Activated CD8-positive, alpha-beta T cell treated with anti-CD3 and anti-CD28 coated beads for 36 hours (primary cell): ENCODE measurements at regions not wholly inside any gene's neighbourhood (a gene's known extent, or its start where the extent isn't known, plus 50 kb on each side); places are given as distances from the start of the nearest gene placed in this dataset.

Experiments used
- ATAC-seq: fragments of 200-7000 bp; cut with Tn5 transposase; one replicate; pipeline ENCODE4 v1.10.0; 2021; ENCODE audit warnings: mild to moderate bottlenecking, moderate library complexity
- CTCF ChIA-PET: fragments of 350-600 bp; sonication (Branson Sonifier 250); formaldehyde crosslinking; loops from one replicate; lab custom pipeline; 2021; ENCODE audit warnings: antibody characterized with exemption; lab: Charles Lee
- POLR2A ChIA-PET: fragments of 350-600 bp; sonication (Branson Sonifier 250); formaldehyde crosslinking; loops from one replicate; lab custom pipeline; 2021; ENCODE audit warnings: antibody characterized with exemption; lab: Charles Lee
- DNase-seq: peaks from one replicate; pipeline ENCODE4 v3.0.0-alpha.2; 2020
- H3K27ac Mint-ChIP-seq: one replicate; pipeline ENCODE4 v1.8.0; 2021; ENCODE audit warnings: mild to moderate bottlenecking, mixed read lengths
- H3K27me3 Mint-ChIP-seq: one replicate; pipeline ENCODE4 v1.8.0; 2021; ENCODE audit warnings: mixed read lengths
- H3K36me3 Mint-ChIP-seq: one replicate; pipeline ENCODE4 v1.8.0; 2021; ENCODE audit warnings: low read depth, mixed read lengths
- H3K4me1 Mint-ChIP-seq: one replicate; pipeline ENCODE4 v1.8.0; 2021; ENCODE audit warnings: low read depth, mixed read lengths
- H3K4me3 Mint-ChIP-seq: one replicate; pipeline ENCODE4 v1.8.0; 2021; ENCODE audit warnings: mild to moderate bottlenecking, moderate library complexity, mixed read lengths
- H3K9me3 Mint-ChIP-seq: one replicate; pipeline ENCODE4 v1.8.0; 2021; ENCODE audit warnings: mixed read lengths
- CTCF ChIP-seq: fragments of 200-600 bp; IDR thresholded peaks from one replicate; pipeline ENCODE4 v1.8.0; 2022; ENCODE audit warnings: antibody characterized with exemption, mild to moderate bottlenecking
- intact Hi-C: fragments of 100-400 bp; cut with micrococcal nuclease; formaldehyde crosslinking; loops from one replicate; pipeline ENCODE4 v1.10.0; 2022

- no peaks in the 10 kb centered on the region for H3K4me1 Mint-ChIP-seq
- H3K27ac Mint-ChIP-seq, result no peak overlapping the region
- no peaks in the 10 kb centered on the region for H3K27me3 Mint-ChIP-seq
- no peak for TF ChIP-seq CTCF
- H3K4me3 Mint-ChIP-seq, result no peak overlapping the region
- CTCF ChIA-PET, result no interaction called here
- intact Hi-C loops, result no loop called here
- POLR2A ChIA-PET, result interaction anchor here (0.8 kb wide), 1 partner anchor 384 kb away, joined by 3 read pairs; no protein-coding TSS in a partner anchor
- DNase-seq, result no peak
- peaks cover 3% of the 10 kb centered on the region for H3K36me3 Mint-ChIP-seq
- no peak for ATAC-seq
- peaks cover 2% of the 10 kb centered on the region for H3K9me3 Mint-ChIP-seq
These were observed 547.4 kb downstream of the LTN1 start for GRCh38 chr21:28445141-28445830.

GRCh38 chr21:28444557-28444956 is 548.1 kb downstream of the LTN1 start:
- Mint-ChIP-seq H3K4me3 (no peak overlapping the region), H3K27me3 (no peaks in the 10 kb centered on the region), H3K36me3 (peaks cover 3% of the 10 kb centered on the region), H3K4me1 (no peaks in the 10 kb centered on the region), H3K9me3 (peaks cover 2% of the 10 kb centered on the region), H3K27ac (no peak overlapping the region)
- ATAC-seq (no peak), DNase-seq (no peak)
- intact Hi-C loops, result no loop called here
- no peak for TF ChIP-seq CTCF
- ChIA-PET POLR2A (no interaction called here), CTCF (no interaction called here)

DNA sequence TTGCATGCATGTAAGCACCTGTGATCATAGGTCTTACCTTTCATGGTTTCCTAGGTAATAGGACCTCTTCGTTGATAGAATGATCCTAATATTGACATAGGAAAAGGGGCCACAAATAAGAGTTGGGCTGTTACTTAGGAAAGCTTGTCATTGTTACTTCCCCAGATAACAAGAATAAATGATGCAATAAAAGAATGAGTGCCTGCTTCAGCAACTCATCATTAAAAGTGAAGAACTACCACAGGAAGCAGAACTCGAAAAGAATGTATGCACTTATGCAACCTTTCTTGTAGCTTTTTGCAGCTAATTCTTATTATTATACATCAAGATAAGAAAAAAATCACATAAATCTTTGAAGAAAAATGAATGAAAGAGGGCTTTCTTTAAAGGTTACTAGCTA is 548.6 kb downstream of the LTN1 start:
- ChIA-PET POLR2A (no interaction called here), CTCF (no interaction called here)
- TF ChIP-seq CTCF, result no peak
- Mint-ChIP-seq H3K9me3 (peaks cover 2% of the 10 kb centered on the region), H3K27me3 (no peaks in the 10 kb centered on the region), H3K27ac (no peak overlapping the region), H3K36me3 (peaks cover 3% of the 10 kb centered on the region), H3K4me3 (no peak overlapping the region), H3K4me1 (no peaks in the 10 kb centered on the region)
- ATAC-seq, result no peak
- intact Hi-C loops, result no loop called here
- DNase-seq, result no peak

- H3K27ac Mint-ChIP-seq, result no peak overlapping the region
These were observed 550.1 kb downstream of the LTN1 start for GRCh38 chr21:28442624-28443023.

More at GRCh38 chr21:28442624-28443023, 550.1 kb downstream of the LTN1 start:
- DNase-seq (no peak), ATAC-seq (no peak)
- H3K4me1 Mint-ChIP-seq, result no peaks in the 10 kb centered on the region
- TF ChIP-seq CTCF, result no peak
- H3K9me3 Mint-ChIP-seq, result peaks cover 2% of the 10 kb centered on the region
- ChIA-PET CTCF (no interaction called here), POLR2A (no interaction called here)
- H3K27me3 Mint-ChIP-seq, result no peaks in the 10 kb centered on the region
- peaks cover 3% of the 10 kb centered on the region for H3K36me3 Mint-ChIP-seq
- intact Hi-C loops, result no loop called here
- H3K4me3 Mint-ChIP-seq, result no peak overlapping the region
